Middle frontal gyrus (tissue), 1 donor: ENCODE measurements at regions not wholly inside any gene's neighbourhood (a gene's known extent, or its start where the extent isn't known, plus 50 kb on each side); places are given as distances from the start of the nearest gene placed in this dataset.
"Not testable (repeated sequence)": the region's sequence is repeated elsewhere in the genome, so short reads cannot be mapped to it uniquely, and the experiment has no call there.

ENCODE experiments used
- DNase-seq: peaks from one replicate; pipeline ENCODE4 v3.0.0-alpha.2; 2015; ENCODE audit warnings: low spot score; ENCODE audit errors: extremely low spot score

DNA sequence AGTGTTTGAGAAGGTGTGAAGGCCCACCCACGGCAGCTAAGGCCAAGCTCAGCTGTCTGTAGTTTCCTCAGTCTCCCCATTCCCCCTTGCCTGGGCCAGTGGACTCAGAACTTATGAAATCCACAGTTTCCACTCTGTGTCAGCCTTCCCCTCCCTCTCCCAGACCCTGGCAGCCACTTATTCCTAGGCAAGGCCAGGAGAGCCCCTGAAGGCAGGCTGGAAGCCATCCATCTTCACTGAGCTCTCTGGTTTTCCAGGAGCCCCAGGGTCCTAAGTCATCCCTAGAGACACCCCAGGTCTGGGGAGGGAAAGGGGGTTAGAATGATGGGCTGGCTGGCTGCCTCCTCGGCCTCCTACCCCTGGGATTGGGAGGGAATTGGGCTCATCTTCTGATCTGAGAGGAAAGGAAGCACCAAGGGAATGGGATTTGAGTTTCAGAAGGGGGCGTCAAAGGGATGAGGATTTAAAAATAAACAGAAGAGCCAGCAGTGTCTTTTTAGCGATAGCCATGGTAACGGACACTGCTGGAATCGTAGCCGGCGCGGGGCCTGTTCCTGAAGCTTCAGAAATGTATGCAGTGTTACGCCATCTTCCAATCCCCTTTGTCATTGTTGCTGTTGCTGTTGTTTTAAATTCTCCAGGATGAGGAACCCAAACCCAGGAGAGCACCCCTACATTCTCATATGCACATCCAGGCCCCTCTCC lies 561.1 kb upstream of the CADM1 start:
- DNase-seq, result no peak

GRCh38 chr11:116062490-116063171 lies 558.4 kb upstream of the CADM1 start:
- DNase-seq, result no peak

DNA sequence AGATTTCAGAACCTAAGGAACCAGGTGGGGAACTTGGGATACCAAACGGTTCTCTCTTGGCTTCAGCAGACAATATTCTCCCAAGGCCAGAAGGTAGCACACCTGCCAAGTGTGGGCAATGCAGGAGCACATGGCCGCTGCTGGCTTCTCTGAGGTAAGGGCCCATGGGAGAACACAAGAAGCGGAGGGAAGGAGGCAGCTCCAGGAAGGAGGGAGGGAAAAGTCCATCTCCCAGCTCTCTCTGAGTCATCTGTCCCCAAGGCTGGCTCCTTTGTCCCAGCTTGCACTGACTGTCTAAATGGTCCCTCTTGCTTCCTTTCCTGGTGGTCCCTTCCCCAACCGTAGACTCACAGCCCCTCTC lies 557.9 kb upstream of the CADM1 start:
- no peak for DNase-seq

- DNase-seq, result no peak
Observed at GRCh38 chr11:116061322-116061721, 557.1 kb upstream of the CADM1 start.

GRCh38 chr11:116059919-116060318 lies 555.7 kb upstream of the CADM1 start:
- DNase-seq, result no peak

- no peak for DNase-seq
Observed at GRCh38 chr11:116057000-116057399, 552.8 kb upstream of the CADM1 start.

DNA sequence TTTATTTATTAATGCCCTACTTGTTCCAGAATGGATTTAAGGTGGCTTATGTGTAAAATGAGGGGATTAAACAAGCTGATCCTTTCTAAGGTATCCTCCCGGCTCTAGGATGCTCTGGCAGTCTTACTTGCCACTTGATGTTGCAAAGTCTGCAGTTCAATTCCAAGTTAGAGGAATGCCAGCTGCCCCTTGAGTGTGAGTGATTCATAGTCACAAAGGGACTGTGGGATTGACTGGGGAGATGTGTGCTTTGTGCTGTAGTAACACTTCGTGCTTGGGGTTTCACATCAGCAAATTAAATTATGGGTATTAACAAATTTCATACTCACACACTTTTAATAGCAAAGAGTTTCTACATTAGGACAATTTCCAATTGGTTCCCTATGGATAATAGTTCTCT lies 550.8 kb upstream of the CADM1 start:
- no peak for DNase-seq

DNA sequence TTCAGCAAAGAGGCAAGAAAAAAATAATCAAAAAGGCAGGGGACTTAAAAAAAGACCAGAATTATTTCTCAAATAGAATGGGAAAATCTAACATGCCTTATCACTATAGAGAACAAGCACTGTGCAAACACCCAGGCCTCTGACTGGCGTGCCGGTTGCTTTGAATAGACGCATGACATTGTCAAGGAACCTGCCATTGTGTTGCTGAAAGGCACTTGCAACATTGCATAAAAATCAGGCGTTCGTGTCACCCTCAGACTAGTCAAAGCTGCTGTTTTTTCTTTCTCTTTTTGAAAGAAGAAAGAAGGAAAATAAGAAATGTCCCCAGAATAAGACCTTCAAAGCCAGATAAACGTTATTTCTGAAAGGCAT lies 549.3 kb upstream of the CADM1 start:
- DNase-seq, result no peak

GRCh38 chr11:116052603-116053547 lies 548.7 kb upstream of the CADM1 start:
- DNase-seq, result no peak

- DNase-seq, result no peak
Observed at GRCh38 chr11:116051494-116051893, 547.3 kb upstream of the CADM1 start.

DNA sequence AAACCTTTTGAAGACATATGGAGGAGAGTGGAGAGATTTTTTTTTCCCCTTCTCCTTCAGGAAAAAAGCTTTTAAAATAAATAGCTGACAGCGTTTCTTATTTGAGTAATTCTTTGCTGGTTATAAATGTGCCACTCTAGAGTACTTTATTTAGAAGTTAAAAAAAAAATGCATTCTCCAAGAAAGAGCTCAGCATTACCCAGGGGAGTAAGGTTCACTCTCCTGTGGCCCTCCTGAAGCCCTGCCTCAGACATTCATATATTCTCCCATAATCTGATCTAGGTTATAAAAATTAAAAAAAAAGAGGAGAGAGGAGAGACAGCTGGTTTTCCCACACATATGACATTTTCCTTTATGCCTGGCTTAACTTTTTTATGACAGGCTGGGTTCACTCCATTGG lies 545.2 kb upstream of the CADM1 start:
- no peak for DNase-seq

GRCh38 chr11:116046127-116046526 lies 541.9 kb upstream of the CADM1 start:
- DNase-seq, result no peak

DNA sequence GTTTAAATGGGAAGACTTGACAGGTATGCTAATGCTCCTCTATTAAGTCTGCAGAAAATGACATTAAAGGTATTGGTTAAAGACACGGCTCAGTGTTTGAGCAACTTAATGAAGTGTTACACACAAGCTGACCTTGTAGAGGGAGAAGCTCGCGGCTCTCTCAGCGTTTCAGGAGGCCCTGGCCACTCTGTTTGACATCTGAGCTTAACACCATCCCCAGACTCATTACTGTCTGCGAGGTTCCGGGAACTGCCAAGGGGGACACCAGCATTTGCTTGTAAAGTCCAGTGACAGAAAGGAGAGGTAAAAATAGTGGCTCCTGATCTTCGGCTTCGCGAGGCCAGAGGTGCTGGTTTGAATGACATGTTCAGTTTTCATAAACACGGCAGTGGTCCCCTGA lies 540.7 kb upstream of the CADM1 start:
- DNase-seq, result no peak

- no peak for DNase-seq
Observed at GRCh38 chr11:116044520-116044919, 540.3 kb upstream of the CADM1 start.

DNA sequence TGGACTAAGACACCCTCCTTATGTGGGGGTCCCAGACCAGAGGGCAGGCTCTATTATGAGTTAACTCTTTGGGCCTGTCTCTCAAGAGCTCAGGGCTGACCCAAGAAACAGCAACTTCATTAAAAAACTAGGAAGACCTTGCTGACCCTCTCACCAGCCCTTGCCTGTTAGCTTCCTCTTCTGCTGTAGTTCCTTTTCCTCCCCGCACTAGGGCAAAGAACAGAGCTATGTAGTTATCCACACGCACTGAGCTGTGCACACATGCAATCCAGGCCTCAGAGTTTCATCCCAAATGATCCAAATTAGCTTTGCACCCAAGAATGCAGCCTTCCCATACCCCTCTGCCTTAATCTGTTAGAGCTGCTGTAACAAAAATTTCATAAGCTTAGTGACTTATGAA lies 539.6 kb upstream of the CADM1 start:
- DNase-seq, result no peak

DNA sequence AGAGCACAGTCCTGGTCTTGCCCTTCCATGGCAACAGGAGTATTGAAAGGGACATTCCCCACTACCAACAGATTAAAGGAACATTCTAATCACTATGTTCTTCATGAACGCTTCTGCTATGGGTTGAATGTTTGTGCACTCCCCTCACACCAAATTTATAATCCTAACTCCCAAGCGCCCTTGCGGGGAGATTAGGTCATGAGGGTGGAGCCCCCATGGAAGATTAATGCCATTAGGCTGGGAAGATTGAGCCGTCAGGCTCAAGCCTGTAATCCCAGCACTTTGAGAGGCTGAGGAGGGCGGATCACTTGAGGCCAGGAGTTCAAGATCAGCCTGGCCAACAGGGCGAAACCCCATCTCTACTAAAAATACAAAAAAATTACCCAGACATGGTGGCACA lies 538.8 kb upstream of the CADM1 start:
- DNase-seq, result not testable (repeated sequence)

- DNase-seq, result no peak
Observed at GRCh38 chr11:116042146-116042545, 537.9 kb upstream of the CADM1 start.

GRCh38 chr11:116037861-116038260 lies 533.6 kb upstream of the CADM1 start:
- DNase-seq, result no peak

GRCh38 chr11:116035977-116036376 lies 531.8 kb upstream of the CADM1 start:
- DNase-seq, result no peak

DNA sequence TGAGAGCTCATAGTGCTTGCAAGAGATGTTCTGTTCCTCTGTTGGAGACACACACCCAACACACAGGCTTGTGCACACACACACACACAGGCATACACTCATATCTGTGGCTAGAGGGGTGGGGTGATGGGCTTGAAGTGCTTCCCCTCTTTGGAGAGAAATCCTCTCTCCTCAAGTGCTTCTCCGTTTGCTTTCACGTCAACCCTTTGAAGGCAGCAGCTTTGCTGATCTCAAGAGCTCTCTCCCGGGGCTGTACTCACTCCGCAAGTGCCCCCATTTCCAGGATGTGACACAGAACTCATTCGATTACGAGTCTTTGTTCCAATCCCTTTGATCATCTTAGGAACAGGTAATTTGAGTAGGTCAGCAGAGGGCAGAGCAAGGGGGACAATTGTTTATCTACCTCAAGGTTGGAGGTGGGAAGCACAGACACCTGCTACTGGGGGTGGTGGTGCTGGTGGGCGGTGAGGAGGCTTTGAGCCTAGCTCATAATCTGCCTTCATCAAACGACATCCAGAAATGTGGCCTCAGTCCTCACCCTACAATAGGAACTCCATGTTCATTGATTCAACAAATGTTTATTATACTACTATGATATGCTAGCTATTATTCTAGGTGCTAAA lies 529.8 kb upstream of the CADM1 start:
- no peak for DNase-seq

DNA sequence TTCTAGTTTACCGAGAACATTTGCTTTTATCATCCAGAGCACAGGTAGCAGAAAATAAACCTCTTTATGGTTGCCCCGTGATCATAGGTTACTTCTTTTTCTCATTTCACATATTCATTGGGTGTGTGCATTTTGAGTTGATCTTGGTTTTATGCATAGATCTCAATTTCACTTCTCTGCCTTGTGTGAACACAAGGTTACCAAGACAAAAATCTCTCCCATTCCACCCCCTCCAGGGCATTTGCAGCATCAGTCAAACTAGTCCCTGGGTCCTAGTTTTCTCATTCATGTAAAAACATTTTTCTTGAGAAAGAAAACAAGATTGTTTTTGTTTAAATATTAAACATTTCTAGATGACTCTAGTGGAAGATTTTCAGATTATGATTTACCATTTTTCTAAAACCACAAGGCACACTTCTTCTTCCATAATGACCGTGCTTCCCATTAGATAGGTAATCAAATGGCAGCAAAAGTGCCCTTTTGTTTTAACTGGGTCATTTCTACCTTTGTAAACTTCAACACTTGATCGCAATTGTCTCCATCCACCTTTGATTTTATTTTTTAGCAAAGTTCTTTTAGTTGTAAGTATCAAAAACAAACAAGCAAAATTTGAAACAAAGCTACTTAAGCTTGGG lies 526.6 kb upstream of the CADM1 start:
- DNase-seq, result no peak
